PC-3 (cell line): ENCODE measurements at regions not wholly inside any gene's neighbourhood (a gene's known extent, or its start where the extent isn't known, plus 50 kb on each side); places are given as distances from the start of the nearest gene placed in this dataset.

Experiments
- EZH2phosphoT487 ChIP-seq: fragments of 300-600 bp; sonication (generic); IDR thresholded peaks from 2 replicates; pipeline ENCODE4 v1.6.1; 2018; ENCODE audit warnings: mild to moderate bottlenecking, antibody characterized with exemption, low read length, borderline replicate concordance
- TF ChIP-seq, protein P1 (sequence below): fragments of 300-600 bp; sonication (generic); conservative IDR thresholded peaks from 2 replicates; pipeline ENCODE4 v1.5.1; 2017; ENCODE audit warnings: antibody characterized with exemption, low read depth, mild to moderate bottlenecking, low read length

DNA sequence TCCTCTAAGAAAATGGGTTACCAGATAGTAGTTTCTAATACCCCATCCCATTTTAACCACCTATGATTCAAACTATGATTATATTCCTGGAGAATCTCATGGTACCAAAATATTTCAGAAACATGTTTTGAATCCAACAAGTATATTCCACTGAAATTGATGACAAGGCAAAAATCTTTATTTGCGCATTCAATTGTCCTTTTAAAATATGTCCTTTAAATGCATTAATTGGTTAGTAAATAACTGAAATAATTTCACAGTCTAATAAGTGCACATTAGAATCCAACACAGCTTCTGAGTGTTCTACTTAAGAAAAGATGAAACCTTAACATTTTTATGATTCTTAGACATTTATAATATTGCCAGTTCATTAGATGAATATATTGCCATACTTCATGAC is 356.6 kb downstream of the SETD4 start:
- TF ChIP-seq, protein P1, sequence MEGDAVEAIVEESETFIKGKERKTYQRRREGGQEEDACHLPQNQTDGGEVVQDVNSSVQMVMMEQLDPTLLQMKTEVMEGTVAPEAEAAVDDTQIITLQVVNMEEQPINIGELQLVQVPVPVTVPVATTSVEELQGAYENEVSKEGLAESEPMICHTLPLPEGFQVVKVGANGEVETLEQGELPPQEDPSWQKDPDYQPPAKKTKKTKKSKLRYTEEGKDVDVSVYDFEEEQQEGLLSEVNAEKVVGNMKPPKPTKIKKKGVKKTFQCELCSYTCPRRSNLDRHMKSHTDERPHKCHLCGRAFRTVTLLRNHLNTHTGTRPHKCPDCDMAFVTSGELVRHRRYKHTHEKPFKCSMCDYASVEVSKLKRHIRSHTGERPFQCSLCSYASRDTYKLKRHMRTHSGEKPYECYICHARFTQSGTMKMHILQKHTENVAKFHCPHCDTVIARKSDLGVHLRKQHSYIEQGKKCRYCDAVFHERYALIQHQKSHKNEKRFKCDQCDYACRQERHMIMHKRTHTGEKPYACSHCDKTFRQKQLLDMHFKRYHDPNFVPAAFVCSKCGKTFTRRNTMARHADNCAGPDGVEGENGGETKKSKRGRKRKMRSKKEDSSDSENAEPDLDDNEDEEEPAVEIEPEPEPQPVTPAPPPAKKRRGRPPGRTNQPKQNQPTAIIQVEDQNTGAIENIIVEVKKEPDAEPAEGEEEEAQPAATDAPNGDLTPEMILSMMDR: no peak
- TF ChIP-seq EZH2phosphoT487: no peak
